ENCODE measurements at regions not wholly inside any gene's neighbourhood (a gene's known extent, or its start where the extent isn't known, plus 50 kb on each side); places are given as distances from the start of the nearest gene placed in this dataset.

GRCh38 chr2:133624551-133624950 lies 56.3 kb upstream of the NCKAP5 start:
- TF ChIP-seq CTCF (conservative IDR thresholded peaks at IDR 0.05; ENCODE audit: low read depth, low read length), result no peak
- DNase-seq (ENCODE audit: low read depth), result no peak
- H3K4me3 ChIP-seq (ENCODE audit: low read length), result no peak overlapping the region

- DNase-seq (ENCODE audit: low read depth), result no peak
- no peak for TF ChIP-seq CTCF (conservative IDR thresholded peaks at IDR 0.05; ENCODE audit: low read depth, low read length)
- no peak overlapping the region for H3K4me3 ChIP-seq (ENCODE audit: low read length)
Measured at GRCh38 chr2:133627741-133628140, 59.5 kb upstream of the NCKAP5 start.

- TF ChIP-seq CTCF (conservative IDR thresholded peaks at IDR 0.05; ENCODE audit: low read depth, low read length), result no peak
- no peak overlapping the region for H3K4me3 ChIP-seq (ENCODE audit: low read length)
- DNase-seq (ENCODE audit: low read depth), result no peak
Measured at GRCh38 chr2:133633309-133633708, 65.0 kb upstream of the NCKAP5 start.

- TF ChIP-seq CTCF (conservative IDR thresholded peaks at IDR 0.05; ENCODE audit: low read depth, low read length), result no peak
- no peak for DNase-seq (ENCODE audit: low read depth)
- no peak overlapping the region for H3K4me3 ChIP-seq (ENCODE audit: low read length)
Measured at GRCh38 chr2:133633881-133634409, 65.7 kb upstream of the NCKAP5 start.

GRCh38 chr2:133635131-133635530 lies 66.9 kb upstream of the NCKAP5 start:
- no peak for DNase-seq (ENCODE audit: low read depth)
- no peak for TF ChIP-seq CTCF (conservative IDR thresholded peaks at IDR 0.05; ENCODE audit: low read depth, low read length)
- no peak overlapping the region for H3K4me3 ChIP-seq (ENCODE audit: low read length)

GRCh38 chr2:133636287-133636686 lies 68.0 kb upstream of the NCKAP5 start:
- DNase-seq (ENCODE audit: low read depth), result no peak
- TF ChIP-seq CTCF (conservative IDR thresholded peaks at IDR 0.05; ENCODE audit: low read depth, low read length), result no peak
- H3K4me3 ChIP-seq (ENCODE audit: low read length), result no peak overlapping the region

GRCh38 chr2:133640103-133640502 lies 71.8 kb upstream of the NCKAP5 start:
- TF ChIP-seq CTCF (conservative IDR thresholded peaks at IDR 0.05; ENCODE audit: low read depth, low read length), result no peak
- no peak for DNase-seq (ENCODE audit: low read depth)
- no peak overlapping the region for H3K4me3 ChIP-seq (ENCODE audit: low read length)
